Fibroblast of the conjunctiva (primary cell): ENCODE measurements at regions not wholly inside any gene's neighbourhood (a gene's known extent, or its start where the extent isn't known, plus 50 kb on each side); places are given as distances from the start of the nearest gene placed in this dataset.
"Not testable (repeated sequence)": the region's sequence is repeated elsewhere in the genome, so short reads cannot be mapped to it uniquely, and the experiment has no call there.

Experiments used
- DNase-seq: peaks from one replicate; pipeline ENCODE4 v3.0.0-alpha.2; 2010; ENCODE audit warnings: low read depth

GRCh38 chr15:98525661-98526001, 122.7 kb upstream of the IGF1R start:
- no peak for DNase-seq

- no peak for DNase-seq
Observed at GRCh38 chr15:98526094-98526493, 122.2 kb upstream of the IGF1R start.

DNA sequence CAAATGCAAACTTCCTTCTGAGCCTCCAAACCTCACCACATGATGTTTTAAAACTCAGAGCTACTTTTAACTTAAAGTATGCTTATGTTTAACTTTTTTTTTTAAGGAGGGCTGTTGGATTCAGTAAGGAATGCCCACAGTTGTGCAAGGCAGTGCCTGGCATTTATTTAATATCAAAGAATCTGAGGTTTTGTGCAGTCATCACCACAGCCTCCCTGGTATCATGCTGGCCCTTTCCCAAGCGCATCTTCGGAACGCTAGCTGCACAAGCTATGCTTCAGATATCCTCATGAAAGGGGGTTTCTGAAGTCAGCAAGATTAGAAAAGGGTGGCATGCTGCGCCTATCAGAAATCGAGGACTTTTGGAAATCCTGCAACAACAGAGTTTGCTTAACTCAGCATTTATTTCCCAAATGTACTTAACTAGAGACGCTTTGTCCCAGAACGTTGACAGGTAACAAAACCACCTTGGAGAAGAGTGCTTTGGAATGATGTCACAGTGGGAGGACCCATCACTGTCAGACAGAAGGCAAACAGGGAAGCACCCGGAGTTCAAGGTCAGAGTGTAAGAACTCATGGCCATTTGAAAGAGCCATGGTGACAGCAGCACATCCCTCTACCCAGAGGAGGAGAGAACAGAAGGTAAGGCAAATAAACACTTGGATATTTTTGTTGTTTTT, 120.2 kb upstream of the IGF1R start:
- no peak for DNase-seq

DNA sequence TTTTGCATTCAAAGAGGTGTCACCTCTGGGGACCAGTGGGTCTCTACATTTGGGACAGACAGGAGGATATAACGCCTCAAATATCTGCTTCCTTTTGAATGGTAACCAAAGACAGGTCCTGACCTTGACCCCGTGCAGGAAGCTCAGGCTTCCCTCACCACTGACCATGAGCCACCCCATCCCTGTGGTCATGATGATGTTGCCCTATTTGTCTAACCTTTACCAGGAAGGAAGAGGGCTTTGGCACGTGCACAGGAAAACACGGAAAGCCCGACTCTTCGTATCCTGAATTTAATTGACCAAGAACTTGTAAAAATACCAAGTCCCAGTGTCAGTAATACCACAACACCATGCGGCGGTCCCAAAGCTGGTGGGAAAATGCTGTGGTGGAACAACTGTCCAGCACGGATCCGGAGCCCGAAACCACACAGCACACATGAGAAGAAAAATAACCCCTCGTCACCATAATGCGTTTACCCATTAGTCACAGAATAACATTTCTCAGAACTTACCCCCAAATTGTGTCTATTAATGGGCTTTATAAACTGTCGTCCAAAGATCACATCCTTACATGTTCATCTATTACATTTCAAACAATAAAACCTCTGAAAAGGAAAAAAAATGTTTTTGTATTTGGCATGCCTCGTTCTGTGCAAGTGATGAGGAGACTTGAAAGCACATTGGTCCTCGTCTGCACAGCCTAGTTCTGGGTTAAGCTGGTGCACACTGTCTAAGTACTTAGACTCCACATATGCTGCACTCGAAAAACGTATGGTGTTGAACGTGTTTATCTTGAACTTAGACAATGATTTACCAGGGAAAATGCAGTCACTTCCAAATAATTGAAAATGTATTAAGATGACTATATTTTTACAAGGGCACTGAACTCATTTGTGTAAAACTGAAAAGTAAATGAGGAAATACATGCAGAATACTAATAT, 118.9 kb upstream of the IGF1R start:
- no peak for DNase-seq

DNA sequence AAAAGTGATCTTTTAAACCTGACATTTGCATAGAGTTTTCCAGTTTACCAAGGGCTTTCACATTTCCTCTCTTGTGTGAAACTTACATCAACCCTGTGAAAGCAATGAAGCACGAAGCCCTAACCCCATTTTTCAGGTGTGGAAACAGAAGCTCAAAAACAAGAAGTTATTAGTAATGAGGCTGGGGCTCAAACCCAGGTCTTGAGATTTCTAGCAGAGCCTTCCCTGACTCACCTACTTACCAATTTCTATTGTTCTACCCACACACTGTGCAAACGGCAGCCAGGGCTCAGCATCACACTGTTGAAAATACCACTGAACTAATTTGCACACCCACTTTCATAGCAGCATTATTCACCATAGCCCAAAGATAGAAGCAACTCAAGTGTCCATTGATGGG, 117.8 kb upstream of the IGF1R start:
- no peak for DNase-seq

DNA sequence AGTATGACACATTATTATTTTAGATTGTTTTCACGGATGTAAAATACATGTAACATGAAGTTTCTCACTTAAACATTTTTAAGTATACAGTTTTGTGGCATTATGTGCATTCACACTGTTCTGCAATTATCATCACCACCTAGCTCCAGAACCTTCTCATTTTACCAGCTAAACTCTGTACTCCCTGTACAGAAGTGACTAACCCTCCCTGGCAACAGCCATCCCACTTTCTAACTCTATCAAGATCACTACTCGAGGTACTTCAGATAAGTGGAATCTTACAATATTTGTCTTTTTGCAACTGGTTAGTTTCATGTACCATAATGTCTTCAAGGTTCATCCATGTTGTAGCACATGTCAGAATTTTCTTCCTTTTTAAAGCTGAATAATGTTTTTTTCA, 116.3 kb upstream of the IGF1R start:
- no peak for DNase-seq

GRCh38 chr15:98536976-98537375, 111.4 kb upstream of the IGF1R start:
- DNase-seq = no peak

DNA sequence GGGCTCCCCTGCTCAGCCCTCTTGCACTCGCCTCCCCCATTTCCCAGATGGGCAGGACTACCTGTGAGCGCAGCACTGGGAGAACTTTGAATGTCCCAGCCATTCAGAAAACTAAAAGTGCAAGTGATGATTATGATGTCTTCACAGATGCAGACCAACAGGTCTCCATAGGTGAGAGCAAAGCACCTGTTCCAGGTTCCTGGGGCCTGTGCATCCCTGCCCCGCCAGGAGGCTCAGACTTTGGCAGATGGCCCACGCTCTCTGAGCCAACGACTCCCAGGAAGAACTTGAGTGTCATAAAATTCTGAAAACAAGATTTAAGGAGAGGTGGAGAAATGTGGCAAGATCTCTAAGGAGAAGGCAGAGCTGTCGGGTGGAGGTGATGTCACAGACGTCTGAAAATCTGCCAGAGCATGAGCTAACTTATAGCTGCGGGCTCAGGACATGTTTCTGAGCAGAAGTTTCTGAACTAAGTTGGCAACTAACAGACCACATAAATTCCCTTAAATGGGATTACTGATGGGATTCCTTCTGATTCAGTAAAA, 110.8 kb upstream of the IGF1R start:
- no peak for DNase-seq

DNA sequence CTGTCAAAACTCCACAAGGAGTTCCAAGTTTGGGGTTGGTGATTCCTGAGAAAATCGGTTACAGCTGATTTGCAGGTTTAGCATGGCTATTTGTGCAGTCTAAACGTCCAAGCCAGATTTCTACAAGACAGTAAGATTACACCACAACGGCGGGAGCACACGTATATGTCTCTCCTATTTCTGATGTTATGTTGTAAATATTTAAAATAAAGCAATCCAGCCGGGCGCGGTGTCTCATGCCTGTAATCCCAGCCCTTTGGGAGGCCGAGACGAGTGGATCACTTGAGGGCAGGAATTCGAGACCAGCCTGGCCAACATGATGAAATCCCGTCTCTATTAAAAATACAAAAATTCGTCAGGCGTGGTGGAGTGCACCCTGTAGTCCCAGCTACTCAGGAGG, 106.8 kb upstream of the IGF1R start:
- DNase-seq = no peak

DNA sequence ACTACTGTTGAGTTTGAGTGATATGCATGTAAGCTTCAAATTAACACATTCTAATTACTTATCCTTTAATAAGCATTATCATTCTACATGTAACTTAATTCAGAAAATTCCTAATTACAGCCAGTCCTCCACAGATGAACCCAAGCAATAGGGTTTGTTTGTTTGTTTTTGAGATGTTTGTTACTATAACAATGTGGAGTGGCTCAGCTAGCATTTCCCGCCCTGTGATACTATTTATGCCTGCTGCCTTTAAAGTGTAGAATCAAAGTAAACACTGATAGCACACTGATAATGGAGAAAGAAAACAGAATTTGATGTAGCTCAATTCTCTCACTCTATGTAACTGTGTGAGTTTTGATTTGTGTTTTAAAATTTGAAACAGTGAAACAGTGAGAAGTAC, 105.1 kb upstream of the IGF1R start:
- DNase-seq = no peak

DNA sequence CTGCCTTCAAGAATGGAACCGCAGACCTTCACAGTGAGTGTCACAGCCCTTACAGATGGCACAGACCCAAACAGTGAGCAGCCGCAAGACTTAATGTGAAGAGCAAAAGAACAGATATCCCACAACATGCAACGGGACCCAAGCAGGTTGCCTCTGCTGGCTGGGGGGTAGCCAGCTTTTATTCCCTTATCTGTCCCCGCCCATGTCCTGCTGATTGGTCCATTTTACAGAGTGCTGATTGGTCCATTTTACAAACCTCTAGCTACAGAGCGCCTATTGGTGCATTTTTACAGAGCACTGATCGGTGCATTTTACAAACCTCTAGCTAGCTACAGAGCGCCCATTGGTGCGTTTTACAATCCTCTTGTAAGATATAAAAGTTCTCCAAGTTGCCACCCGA, 102.0 kb upstream of the IGF1R start:
- no peak for DNase-seq

DNA sequence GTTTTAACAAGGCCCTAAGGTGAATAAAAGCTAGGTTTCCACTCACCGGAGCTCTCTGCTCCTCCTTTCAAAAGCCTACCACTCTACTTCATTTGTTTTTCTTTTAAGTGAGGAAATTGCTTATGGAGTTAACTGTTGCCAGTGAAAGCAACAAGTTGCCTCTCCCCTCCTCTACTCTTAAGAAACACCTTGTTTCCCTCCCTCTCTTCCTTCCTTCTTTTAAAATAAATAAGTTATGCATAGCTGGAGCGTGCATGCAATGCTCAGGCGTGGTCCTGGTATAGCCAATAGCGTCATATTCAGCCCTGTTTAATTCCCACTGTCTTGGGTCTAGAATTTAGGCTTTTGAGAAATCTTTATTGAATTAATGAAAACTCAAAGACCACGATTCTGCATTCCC, 101.1 kb upstream of the IGF1R start:
- DNase-seq = no peak

GRCh38 chr15:98547741-98548138, 100.6 kb upstream of the IGF1R start:
- peak; percentile 41 for DNase-seq

GRCh38 chr15:98548139-98548971, 100.0 kb upstream of the IGF1R start:
- peak; percentile 65 for DNase-seq

DNA sequence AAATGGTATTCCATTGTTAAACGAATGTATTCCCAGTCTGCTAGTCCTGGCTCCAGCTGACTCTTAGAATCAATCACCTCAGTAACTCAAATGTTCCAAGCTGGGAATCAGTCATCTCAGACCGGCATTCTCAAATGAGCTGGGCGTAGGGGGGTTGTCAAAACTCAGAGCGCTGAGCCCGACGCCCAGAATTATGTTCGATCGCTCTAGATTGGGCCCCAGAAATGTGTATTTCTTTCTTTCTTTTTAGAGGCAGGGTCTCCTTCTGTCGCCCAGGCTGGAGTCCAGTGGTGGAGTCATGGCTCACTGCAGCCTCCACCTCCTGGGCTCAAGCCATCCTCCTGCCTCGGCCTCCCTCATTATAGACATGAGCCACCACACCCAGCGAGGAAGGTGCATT, 99.3 kb upstream of the IGF1R start:
- no peak for DNase-seq

DNA sequence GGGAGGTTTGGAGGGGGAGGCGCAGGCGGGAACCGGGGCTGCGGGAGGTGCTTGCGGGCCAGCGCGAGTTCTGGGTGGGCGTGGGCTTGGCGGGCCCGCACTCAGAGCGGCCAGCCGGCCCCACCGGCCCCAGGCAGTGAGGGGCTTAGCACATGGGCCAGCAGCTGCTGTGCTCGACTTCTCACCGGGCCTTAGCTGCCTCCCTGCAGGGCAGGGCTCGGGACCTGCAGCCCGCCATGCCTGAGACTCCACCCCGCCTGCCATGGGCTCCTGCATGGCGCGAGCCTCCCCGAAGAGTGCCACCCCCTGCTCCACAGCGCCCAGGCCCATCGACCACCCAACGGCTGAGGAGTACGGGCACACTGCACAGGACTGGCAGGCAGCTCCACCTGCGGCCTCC, 98.6 kb upstream of the IGF1R start:
- no peak for DNase-seq

DNA sequence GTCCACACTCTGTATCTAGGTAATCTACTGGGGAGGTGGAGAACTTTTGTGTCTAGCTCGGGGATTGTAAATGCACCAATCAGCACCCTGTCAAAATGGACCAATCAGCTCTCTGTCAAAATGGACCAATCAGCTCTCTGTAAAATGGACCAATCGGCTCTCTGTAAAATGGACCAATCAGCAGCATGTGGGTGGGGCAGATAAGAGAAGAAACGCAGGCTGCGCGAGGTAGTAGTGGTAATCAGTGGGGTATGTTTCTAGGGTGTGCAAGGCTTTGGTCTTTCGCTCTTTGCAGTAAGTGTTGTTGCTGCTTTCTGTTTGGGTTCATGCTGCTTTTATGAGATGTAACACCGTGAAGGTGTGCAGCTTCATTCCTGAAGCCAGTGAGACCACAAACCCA, 98.0 kb upstream of the IGF1R start:
- DNase-seq = not testable (repeated sequence)

DNA sequence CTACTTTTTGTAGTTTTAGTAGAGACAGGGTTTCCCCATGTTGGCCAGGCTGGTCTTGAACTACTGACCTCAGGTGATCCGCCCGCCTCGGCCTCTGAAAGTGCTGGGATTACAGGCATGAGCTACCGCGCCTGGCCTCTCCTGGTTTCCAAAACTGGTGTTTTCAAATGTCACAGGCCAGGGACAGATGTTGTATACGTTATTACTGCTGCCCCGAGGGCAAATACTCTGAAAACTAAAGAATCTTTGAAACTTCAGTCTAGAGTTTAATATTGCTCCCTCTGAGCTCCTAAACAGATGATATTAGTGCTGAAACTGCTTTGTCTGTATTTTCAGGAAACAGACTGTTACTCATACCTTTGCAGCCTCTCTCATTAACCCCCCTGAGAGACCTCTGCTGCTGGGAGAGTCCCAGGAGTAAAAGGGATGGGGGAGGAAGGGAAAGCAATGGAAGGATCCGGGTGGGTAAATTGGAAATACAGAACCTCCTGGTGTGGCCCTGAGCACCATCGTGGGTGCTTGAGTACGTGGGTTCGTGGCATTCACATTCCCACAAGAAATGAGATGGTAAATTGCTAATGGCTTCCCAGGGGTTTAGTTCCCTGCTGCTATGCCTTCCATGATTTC, 96.3 kb upstream of the IGF1R start:
- no peak for DNase-seq

- no peak for DNase-seq
Observed at GRCh38 chr15:98554272-98555172, 93.8 kb upstream of the IGF1R start.

- DNase-seq = no peak
Observed at GRCh38 chr15:98555173-98555515, 93.2 kb upstream of the IGF1R start.

DNA sequence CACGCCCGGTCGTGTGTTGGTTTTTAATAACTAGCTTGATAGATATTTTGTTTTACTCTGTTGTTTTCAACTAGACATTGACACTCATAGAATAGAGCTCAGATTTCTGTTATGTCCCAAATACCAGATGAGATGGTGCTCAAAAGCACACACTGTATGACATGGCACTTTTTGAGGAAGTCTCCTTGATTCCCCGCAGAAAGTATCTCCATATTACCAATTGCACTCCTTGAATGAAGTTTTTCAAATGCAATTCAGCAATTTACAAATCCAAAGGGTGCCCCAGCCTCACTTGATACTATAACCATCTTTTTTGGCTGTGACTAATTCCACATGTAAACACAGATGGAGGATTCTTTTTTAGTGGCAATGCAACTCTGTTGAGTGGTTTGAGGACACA, 92.0 kb upstream of the IGF1R start:
- no peak for DNase-seq
